Activated CD4-positive, alpha-beta T cell treated with anti-CD3 and anti-CD28 coated beads for 24 hours (primary cell): ENCODE measurements at regions not wholly inside any gene's neighbourhood (a gene's known extent, or its start where the extent isn't known, plus 50 kb on each side); places are given as distances from the start of the nearest gene placed in this dataset.
"Not testable (repeated sequence)": the region's sequence is repeated elsewhere in the genome, so short reads cannot be mapped to it uniquely, and the experiment has no call there.

Experiments
- DNase-seq, 2 donors: peaks; one replicate each; pipeline ENCODE4 v3.0.0-alpha.2; 2020; ENCODE audit warnings: low read depth in 2 of 2

DNA sequence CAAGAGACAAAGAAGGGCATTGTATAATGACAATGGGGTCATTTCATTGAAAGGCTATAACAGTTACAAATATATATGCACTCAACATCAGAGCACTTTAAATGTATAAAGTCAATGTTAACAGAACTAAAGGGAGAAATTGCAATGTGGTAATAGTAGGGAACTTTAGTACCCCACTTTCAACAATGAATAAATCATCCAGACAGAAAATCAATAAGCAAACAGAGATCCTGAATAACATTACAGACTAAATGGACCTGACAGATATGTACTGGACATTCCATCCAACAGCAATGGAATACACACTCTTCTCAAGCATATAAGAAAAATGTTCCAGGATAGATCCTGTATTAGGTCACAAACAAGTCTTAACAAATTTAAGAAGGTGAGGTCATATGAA, 90.5 kb upstream of the ALKAL2 start:
- DNase-seq: no peak

DNA sequence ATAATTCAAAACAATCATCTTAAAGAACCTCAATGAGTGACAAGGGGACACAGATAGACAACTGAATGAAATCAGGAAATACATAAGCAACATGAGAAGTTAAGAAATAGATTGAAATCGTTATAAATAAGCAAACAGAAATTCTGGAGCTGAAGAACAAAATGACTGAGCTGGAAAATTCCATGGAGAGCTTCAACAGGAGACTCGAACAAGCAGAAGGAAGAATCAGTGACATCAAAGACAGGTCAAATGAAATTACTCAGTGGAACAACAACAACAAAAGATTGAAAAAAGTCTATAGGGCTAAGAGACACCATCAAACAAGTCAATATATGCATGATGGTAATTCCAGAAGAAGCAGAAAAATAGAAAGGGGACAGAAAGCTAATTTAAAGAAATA, 89.5 kb upstream of the ALKAL2 start:
- no peak for DNase-seq

DNA sequence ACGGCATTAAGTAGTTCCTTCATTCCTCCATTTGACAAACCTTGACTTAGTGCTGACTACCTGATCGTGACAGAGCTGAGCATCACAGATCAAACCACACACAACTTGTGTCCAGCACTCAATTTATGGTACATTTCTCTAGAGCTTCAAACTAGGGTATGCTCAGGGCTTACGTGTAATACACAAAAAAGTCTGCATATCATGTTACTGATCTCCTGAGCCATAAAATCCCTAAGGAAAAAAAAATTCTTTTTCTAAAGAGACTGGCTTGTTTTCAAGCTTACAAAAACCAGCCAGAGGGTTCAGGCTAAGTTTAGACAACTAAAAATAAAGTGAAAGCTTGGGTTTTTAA, 88.0 kb upstream of the ALKAL2 start:
- DNase-seq: no peak

DNA sequence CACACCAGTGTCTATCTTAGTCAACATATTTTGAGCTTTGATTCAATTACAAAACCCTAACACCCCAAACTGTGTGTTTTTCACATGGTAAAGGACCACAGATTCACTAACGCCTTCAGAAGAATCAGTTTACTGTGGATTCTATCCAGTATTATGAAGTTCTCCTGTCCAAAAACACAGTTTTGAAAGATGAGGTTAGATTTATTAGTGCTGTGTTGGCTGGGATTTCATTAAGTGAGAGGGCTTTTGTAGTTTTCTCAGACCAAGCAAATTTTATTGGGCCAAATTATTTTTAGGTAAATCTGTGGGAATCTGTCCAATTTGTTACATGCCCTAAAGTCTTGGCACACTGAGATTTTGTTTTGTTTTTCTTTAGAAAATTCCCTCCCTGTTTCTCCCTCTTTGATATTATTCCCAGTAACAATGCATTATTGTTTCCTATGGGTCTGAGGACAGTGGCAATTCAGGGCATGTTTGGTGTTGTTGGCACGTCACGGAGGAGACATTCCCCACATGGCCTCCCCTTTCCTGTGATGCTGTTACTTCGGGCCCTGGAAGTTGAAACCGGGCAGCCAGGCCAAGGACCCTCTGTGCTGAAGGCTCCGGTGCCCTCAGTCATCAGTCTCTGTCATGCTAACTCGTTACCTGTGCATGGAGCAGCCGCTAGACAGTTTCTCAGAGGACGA, 87.5 kb upstream of the ALKAL2 start:
- no peak for DNase-seq

DNA sequence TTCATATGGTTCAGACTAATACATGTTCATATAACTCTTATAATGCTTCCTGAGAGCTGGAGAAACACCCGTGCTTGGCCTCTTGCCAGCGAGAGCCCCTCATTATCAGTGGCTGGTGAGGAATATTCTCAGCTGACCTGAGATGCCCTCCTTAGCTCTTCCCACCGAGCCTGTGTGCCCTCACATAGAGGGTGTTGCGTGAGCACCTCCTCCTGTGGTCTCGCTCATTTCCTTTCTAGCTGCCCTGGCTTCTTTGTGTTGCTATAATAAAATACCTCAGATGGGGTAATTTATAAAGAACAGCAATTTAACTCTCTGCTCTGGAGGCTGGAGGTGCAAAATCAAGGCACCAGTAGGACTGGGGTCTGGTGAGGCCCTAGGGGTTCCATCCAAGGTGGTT, 80.5 kb upstream of the ALKAL2 start:
- DNase-seq: no peak

DNA sequence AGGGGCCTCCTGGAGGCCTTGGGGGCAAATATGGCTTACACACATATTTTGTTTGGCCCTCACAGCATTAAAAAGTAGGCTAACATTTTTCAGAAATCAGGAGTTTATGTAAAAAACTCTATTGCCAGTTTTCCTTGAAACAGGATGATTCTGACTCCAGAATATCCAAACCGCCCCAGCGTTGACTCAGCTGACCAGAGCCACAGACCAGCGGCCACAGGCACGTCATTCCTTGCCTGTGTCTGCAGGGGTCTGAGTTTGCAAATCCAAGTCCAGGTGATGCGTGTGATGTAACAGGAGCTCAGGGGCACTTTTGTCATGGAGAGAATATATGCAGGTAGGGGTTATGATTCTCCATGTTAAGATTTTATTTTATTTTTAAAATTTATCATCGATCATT, 79.4 kb upstream of the ALKAL2 start:
- no peak for DNase-seq

DNA sequence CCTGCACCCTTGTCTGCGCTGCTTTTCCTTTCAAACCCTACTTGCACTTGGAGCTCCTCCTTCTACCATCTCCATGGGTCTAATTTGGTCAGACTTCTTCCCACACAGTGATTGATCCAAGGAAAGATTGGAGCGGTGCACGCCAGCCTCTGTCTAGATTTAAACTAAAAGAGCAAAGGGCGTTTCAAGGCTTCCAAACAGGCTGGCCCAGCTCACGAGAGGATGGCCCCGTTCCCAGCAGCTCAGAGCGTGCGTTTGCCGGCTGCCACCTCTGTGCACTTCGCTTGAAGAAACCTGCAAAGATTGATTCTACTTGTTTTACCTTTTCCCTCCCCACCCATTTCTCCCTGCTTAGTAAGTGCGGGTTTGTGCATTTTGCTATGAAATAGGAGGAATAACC, 78.8 kb upstream of the ALKAL2 start:
- no peak for DNase-seq

DNA sequence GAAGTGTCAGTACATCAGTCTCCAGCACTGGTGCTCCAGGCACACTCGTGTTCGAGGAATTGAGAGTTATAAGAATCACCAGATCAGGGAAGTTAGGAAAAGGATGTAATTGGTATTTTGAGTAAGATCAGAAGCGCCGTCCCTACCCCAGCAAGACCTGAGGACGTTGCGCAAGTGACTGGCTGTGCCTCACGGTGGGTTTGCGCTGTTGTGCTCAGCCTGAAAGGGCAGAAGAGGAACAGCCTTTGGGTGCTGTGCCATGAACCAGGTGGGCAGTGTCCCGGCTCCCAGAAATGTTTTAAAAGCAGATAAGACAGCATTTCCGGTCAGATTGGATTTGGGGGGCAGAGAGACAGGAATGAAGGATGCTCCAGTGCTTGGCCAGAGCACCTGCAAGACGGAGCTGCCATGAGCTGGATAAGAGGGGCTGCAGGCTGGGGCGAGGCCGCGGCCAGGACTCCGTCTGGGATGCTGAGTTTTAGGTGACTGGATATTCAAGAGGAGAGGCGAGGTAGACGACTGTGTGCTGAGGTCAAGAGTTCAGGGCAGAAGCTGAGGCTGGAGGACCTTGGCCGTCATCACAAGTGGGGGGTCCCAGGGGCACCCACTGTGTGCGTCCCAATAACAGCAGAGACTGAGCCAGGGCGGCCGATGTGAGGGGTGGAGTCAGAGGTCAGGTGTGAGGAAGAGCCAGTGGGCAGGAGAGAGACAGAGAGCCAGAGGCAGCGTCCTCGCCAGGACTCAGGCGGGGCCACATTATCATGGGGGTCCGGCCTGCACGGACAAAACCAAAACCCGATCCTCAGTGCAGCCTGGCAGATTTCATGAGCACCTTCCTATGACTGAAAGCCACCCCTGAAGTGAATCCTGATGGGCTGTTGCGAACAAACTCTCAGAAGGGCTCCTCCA, 77.7 kb upstream of the ALKAL2 start:
- DNase-seq: no peak

DNA sequence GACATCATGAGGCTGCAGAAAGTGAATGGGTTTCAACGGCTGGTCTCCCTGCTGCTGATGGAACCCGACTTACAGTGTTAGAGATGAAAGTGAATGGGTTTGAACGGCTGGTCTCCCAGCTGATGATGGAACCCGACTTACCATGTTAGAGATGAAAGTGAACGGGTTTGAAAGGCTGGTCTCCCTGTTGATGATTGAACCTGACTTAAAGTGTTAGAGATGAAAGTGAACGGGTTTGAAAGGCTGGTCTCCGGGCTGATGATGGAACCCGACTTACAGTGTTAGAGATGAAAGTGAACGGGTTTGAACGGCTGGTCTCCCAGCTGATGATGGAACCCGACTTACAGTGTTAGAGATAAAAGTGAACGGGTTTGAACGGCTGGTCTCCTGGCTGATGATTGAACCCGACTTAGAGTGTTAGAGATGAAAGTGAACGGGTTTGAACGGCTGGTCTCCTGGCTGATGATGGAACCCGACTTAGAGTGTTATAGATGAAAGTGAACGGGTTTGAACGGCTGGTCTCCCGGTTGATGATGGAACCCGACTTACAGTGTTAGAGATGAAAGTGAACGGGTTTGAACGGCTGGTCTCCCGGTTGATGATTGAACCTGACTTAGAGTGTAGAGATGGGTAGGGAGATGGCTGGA, 76.1 kb upstream of the ALKAL2 start:
- DNase-seq: no peak

DNA sequence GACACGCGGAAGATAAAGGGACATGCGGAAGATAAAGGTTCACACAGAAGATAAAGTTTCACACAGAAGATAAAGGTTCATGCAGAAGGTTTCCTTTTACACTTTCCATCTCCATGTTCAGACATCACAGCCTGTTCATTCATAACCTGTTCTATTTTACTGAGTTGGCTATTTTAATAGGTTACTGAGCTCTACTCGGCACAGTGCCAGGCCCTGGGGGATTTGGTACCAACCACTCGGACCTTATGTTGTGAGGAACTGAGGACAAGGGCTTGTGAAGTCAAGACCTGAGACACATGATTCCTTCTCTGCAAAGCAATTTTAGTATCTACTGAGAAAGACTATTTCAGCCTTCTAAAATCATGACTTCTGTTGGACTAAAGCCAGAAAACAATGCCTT, 75.0 kb upstream of the ALKAL2 start:
- DNase-seq: no peak

DNA sequence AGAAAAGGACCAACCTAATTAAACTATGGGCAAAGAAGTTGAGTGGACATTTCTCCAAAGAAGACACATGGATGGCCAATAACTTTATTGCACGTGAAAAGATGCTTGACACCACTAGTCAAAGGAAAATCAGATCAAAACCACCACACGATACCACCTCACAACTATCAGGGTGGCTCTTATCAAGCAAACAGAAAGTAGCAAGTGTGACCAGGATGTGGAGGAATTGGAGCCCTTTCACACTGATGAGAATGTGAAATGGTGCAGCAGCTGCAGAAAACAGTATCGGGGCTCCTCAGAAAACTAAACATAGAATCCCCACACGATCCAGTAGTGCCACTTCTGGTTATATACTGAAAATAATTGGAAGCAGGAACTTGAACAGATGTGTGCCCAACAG, 72.2 kb upstream of the ALKAL2 start:
- DNase-seq: no peak

DNA sequence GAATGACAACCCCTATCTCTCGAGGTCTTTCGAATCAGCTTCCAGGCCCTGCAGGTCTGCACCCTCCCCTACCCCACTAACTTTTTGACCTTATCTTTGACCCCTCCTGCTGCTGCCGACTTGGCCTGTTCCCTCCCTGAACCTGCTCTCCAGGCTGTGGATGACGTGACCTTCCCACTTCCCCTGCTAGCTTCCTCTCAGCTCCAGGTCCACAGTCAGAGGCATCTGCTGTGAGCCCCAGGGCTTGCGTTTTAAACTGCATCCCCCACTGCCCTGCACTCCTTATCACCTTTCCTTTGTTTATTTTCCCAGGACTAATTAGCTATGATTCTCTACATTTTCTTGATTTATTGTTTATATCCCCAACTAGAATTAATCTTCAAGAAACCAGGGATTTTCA, 71.2 kb upstream of the ALKAL2 start:
- DNase-seq: no peak

DNA sequence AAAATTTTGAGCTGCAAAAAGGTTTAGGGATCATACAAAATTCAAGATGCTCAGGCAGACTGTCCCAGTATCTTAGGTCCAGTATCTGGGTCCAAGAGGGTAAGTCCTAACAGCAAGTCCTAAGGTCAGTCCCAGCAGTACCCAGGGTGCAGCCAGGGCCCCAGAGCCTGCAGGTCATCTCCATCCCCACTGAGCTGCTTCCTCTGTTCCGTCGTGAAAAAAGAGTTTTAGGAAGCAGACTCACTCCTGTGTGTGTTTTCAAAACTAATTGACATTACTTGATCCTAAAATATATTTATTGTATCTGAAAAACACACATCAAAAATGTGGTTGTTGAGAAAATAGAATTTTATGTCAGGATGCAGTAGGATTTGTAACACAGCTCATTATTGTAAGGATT, 69.9 kb upstream of the ALKAL2 start:
- no peak for DNase-seq

DNA sequence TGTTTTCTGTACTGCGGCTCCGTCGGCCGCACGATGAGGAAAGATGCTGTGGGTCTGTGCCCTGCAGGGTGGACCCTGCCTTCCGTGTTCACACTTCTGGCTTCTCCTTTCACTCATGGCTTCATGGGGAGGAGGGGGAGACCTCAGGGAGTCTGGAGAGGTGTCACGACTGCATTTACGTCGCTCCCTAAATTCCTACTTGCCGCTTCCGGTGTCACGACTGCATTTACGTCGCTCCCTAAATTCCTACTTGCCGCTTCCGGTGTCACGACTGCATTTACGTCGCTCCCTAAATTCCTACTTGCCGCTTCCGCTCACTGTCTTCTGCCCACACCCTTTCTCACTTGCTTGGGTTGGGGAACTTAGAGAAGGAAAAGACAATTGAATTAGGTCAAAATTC, 68.4 kb upstream of the ALKAL2 start:
- DNase-seq: not testable (repeated sequence)

DNA sequence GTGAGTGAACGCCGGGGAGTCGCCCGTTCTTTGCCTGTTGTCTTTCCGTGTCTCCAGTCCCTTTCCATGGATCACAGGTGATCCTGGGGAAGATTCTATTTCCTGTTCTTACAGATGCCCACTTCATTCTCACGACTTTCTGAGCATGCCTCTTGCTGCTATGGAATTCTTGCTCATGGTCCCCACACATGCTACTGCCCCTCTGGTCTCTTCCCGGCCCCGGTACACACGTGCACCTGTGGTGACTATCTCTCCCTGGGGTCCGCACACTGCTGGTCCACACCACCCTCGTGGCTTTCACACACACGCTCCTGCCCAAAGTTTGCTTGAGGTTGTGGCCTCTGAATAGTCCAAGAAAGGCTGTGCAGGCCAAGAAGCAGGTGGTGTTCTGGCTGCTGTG, 67.9 kb upstream of the ALKAL2 start:
- DNase-seq: no peak

DNA sequence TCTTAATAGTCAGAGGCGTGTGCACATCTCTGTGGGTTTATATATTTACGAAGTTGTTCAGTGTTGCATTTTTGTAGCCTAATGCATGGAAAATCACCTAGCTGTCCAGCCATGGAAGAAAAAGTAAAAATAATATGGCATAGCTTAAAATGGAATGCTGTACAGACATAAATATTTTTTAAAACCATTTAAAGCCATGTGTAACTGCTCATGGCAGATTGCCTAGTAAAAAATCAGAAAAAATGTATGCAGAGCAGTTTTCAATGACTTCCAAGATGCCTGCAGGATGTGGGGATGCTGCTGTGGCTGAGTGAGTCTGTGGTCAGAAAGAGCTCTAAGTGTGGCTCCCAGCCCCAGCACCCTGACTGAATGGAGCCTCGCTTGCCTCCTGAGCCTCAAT, 64.8 kb upstream of the ALKAL2 start:
- no peak for DNase-seq

DNA sequence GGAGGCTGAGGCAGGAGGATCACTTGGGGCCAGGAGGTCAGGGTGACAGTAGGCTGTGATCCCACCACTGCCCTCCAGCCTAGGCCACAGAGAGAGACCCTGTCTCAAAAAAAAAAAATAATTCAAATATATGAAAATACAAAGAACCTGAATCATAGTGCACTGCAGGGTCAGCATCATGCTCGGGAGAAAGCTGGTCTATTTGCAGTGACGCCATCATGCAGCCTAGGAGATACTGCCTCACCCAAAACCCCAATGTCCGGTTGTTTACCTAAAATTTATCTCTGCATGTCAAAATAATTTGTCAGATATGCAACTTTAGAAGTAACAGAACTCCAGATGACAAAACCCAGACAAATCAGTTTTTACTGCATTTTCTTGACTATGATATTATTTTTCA, 61.5 kb upstream of the ALKAL2 start:
- no peak for DNase-seq

DNA sequence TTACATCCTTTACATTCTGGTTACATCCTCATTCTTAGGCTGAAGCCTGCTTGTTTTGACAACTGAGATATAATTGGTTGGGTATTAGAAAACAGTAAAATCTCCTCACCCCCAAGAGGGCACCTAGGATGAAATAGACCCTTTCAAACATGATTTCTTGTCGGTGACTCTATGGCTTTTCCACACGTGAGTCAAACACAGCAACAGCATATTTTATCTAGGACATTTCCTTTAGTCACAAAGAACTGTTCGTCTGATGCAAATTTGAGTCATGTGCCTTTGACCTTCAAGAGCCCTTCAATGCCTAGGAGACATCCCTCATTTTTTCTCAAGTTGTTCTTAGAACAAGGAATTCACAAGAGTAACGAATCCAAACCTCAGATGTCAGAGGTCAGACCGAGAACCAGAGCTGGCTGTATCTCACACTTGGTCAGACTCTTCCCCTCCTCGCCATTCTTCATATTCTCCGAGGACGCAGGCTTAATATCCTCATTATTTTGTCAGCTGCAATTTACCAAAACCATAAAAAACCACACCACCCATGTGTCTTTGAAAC, 60.5 kb upstream of the ALKAL2 start:
- DNase-seq: no peak

DNA sequence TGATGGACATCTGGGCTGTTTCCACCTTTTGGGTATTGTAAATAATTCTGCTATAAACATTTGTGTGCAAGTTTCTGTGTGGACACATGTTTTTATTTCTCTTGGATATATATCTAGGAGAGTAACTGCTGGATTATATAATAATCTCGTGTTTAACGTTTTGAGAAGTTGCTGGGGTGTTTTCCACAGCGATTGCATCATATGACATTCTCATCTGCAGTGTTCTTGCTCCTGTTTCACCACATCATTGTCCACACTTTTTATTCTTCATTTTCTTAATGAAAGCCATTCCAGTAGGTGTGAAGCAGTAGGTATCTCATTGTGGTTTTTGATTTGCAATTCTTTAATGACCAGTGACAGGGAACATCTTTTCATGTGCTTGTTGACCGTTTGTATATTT, 56.9 kb upstream of the ALKAL2 start:
- no peak for DNase-seq

DNA sequence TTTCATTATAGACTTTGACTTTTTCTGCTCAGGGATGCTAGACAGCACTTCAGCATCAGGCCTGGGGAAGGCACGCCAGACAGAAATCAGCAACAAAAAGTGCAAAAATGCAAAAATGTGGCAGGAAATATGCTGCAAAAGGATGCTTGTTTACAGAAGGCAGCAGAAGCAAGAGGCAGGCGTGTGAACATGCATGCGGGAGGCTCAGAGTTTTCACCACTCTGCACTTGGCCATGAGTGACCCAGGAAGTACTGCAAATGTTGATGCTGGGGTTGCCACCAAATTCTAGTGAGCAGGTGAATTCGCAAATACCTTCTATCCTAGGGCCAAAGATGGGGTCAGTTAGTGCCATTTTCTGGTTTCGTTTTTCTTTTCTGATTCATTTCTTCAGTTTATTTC, 55.5 kb upstream of the ALKAL2 start:
- DNase-seq: no peak

DNA sequence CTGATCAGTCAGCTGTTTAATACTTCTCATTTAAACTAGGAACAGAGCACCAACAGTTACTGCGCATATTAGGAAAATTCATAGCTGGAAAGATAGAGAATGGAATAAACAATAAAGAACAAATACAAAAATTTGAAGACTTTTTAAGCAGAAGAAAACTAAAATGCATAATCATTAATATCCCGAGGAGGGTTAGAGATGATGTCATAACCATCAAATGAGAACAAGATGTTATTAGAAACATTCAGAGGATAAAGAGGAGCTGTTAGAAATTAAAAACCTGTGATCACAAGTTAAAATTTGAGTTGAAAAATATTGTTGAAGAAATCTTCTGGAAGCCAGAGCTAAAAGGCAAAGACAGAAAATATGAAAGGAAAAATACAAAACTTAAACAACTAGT, 54.0 kb upstream of the ALKAL2 start:
- DNase-seq: no peak

DNA sequence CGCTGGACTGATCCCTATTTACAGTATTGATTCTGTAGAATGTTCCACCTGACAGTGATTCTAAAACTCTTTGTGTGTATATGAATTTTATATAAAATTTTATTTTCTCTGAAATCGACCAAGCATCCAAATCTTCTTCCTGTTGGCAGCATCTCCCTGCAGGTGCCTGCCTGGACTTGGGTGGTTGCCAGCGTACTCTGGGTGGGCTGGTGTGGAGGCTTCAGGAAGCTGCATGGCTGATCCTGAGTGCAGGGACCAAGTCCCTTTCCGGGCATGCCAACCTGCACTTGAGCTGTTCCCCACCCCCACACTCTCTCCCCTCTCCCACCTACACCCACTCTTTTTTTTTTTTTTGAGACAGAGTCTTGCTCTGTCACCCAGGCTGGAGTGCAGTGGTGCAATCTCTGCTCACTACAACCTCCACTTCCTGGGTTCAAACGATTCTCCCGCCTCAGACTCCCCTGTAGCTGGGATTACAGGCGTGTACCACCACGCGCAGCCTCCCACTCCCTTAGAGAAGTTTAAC, 53.2 kb upstream of the ALKAL2 start:
- no peak for DNase-seq
